ENCODE measurements at regions not wholly inside any gene's neighbourhood (a gene's known extent, or its start where the extent isn't known, plus 50 kb on each side); places are given as distances from the start of the nearest gene placed in this dataset.

DNA sequence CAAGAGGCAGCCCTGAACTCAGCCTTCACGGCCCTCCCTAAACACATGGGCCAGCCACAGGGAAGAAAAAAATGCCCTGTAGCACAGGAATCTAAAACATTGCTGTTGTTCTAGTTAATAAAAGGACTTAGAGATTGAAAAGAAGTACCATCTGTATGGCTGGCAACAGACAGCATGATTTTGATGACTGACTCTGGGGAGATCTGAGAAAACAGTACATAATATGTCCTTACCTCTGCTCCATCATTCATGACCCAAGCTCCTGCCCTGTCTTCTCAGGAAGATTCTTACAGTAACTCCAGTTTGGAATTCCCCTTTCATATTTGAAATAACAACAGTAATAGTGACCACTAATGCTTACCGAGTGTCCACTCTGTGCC is 244.2 kb downstream of the ETS1 start:
- H3K18ac ChIP-seq (ENCODE audit: low read depth, low read length) = peak overlapping the region; percentile 64; the same call in 1 of the 2 replicates
- H3K23ac ChIP-seq (ENCODE audit: low read depth, low read length) = no peak overlapping the region
- WGBS, 2 experiments (ENCODE audit: extremely low coverage in 2 of 2, insufficient read length in 1 of 2) = no CpG with 5 or more reads among the region's 2 CpGs
- in situ Hi-C loops (cut with MboI; ENCODE audit: low sequenced_read_pairs) (no loop called here), dilution Hi-C loops (cut with HindIII; ENCODE audit: low sequenced_read_pairs, unreplicated experiment) (no loop called here), intact Hi-C loops (cut with micrococcal nuclease) (no loop called here)
- H4K91ac ChIP-seq (ENCODE audit: insufficient read depth, low read depth, low read length) = no peak overlapping the region
- ChIA-PET POLR2A (ENCODE audit: unreplicated experiment) (no interaction called here), CTCF (no interaction called here)
- no peak overlapping the region for H3K4ac ChIP-seq (ENCODE audit: low read depth, low read length)
- H3K79me1 ChIP-seq (ENCODE audit: low read depth in 1 of 2, low read length in 2 of 2) = no peaks in the 10 kb centered on the region
- TF ChIP-seq RCOR1 (IDR thresholded peaks at IDR 0.05; ENCODE audit: insufficient replicate concordance, low read length) = no peak
- TF ChIP-seq RAD21 (IDR thresholded peaks at IDR 0.05; ENCODE audit: low read length) = no peak
- TF ChIP-seq, protein P1, sequence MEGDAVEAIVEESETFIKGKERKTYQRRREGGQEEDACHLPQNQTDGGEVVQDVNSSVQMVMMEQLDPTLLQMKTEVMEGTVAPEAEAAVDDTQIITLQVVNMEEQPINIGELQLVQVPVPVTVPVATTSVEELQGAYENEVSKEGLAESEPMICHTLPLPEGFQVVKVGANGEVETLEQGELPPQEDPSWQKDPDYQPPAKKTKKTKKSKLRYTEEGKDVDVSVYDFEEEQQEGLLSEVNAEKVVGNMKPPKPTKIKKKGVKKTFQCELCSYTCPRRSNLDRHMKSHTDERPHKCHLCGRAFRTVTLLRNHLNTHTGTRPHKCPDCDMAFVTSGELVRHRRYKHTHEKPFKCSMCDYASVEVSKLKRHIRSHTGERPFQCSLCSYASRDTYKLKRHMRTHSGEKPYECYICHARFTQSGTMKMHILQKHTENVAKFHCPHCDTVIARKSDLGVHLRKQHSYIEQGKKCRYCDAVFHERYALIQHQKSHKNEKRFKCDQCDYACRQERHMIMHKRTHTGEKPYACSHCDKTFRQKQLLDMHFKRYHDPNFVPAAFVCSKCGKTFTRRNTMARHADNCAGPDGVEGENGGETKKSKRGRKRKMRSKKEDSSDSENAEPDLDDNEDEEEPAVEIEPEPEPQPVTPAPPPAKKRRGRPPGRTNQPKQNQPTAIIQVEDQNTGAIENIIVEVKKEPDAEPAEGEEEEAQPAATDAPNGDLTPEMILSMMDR (conservative IDR thresholded peaks at IDR 0.05; ENCODE audit: low read depth, low read length) = no peak
- TF ChIP-seq FOS (IDR thresholded peaks at IDR 0.05; ENCODE audit: low read depth, low read length) = no peak
- no peak for TF ChIP-seq BHLHE40 (IDR thresholded peaks at IDR 0.05; ENCODE audit: low read depth, low read length)
- TF ChIP-seq CEBPB (IDR thresholded peaks at IDR 0.05; ENCODE audit: low read depth, low read length) = no peak
- TF ChIP-seq MAZ (IDR thresholded peaks at IDR 0.05; ENCODE audit: borderline replicate concordance, low read depth, low read length) = no peak
- TF ChIP-seq POLR2A (IDR thresholded peaks at IDR 0.05; ENCODE audit: low read depth, low read length) = no peak
- TF ChIP-seq, protein P2, sequence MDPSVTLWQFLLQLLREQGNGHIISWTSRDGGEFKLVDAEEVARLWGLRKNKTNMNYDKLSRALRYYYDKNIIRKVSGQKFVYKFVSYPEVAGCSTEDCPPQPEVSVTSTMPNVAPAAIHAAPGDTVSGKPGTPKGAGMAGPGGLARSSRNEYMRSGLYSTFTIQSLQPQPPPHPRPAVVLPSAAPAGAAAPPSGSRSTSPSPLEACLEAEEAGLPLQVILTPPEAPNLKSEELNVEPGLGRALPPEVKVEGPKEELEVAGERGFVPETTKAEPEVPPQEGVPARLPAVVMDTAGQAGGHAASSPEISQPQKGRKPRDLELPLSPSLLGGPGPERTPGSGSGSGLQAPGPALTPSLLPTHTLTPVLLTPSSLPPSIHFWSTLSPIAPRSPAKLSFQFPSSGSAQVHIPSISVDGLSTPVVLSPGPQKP (IDR thresholded peaks at IDR 0.05; ENCODE audit: borderline replicate concordance, low read depth, low read length) = no peak
- H3K4me1 ChIP-seq (ENCODE audit: control insufficient read depth, insufficient read depth, low read length) = peaks cover 9% of the 10 kb centered on the region
- H2AFZ ChIP-seq (replicated peaks; ENCODE audit: low read length, poor library complexity) = peak overlapping the region; percentile 28
- BruUV-seq (replicated peaks) = no TSS peak
- H3K9me3 ChIP-seq (ENCODE audit: control insufficient read depth, insufficient read depth, low read length) = no peaks in the 10 kb centered on the region
- no peak overlapping the region for H2AK9ac ChIP-seq (replicated peaks; ENCODE audit: low read depth, low read length, poor library complexity)
- DNase-seq (no peak), ATAC-seq (ENCODE audit: low read depth) (peak; percentile 35)
- H3K27ac ChIP-seq (ENCODE audit: insufficient read depth, low read length) = peak overlapping the region; percentile 26; the same call in 1 of the 2 replicates
- H2BK15ac ChIP-seq (ENCODE audit: low read depth, low read length) = no peak overlapping the region; the same call in 1 of the 3 replicates
- H2BK5ac ChIP-seq (ENCODE audit: low read depth, low read length, poor library complexity, severe bottlenecking) = peak overlapping the region; percentile 34
- H4K20me1 ChIP-seq (ENCODE audit: insufficient read depth, low read length) = no peaks in the 10 kb centered on the region
- H3K4me2 ChIP-seq (ENCODE audit: low read depth, low read length) = no peak overlapping the region
- no peaks in the 10 kb centered on the region for H3K36me3 ChIP-seq (ENCODE audit: control insufficient read depth, insufficient read depth, low read length)
- H4K5ac ChIP-seq (ENCODE audit: low read depth, low read length) = peak overlapping the region; percentile 9; the same call in 1 of the 2 replicates
- H3K56ac ChIP-seq (ENCODE audit: extremely low read depth, insufficient read depth, low read length) = no peak overlapping the region
- 0 out of 2 replicates have a peak overlapping the region, but pooled peaks have one; percentile 1 for H3K14ac ChIP-seq (replicated peaks; ENCODE audit: low read depth, low read length)
- H3K27me3 ChIP-seq (ENCODE audit: control insufficient read depth, insufficient read depth, low read length) = no peaks in the 10 kb centered on the region
- H3K4me3 ChIP-seq (ENCODE audit: insufficient read depth, low read depth, low read length) = no peak overlapping the region
- H2BK120ac ChIP-seq (ENCODE audit: low read depth, low read length) = peak overlapping the region; percentile 24; the same call in 1 of the 2 replicates
- peaks cover 8% of the 10 kb centered on the region; the same call in 1 of the 2 replicates for H3K9me1 ChIP-seq (ENCODE audit: insufficient read depth, low read length)
- H2BK20ac ChIP-seq (ENCODE audit: low read depth, low read length) = 0 out of 2 replicates have a peak overlapping the region, but pooled peaks have one; percentile 24
- H4K8ac ChIP-seq (ENCODE audit: low read depth in 2 of 2, low read length in 2 of 2) = no peak overlapping the region
- H3K9ac ChIP-seq (ENCODE audit: low read depth, low read length) = peak overlapping the region; percentile 25; the same call in 1 of the 2 replicates
- no peak overlapping the region for H2AK5ac ChIP-seq (ENCODE audit: low read depth, low read length)
